ENCODE measurements at regions not wholly inside any gene's neighbourhood (a gene's known extent, or its start where the extent isn't known, plus 50 kb on each side); places are given as distances from the start of the nearest gene placed in this dataset.

DNA sequence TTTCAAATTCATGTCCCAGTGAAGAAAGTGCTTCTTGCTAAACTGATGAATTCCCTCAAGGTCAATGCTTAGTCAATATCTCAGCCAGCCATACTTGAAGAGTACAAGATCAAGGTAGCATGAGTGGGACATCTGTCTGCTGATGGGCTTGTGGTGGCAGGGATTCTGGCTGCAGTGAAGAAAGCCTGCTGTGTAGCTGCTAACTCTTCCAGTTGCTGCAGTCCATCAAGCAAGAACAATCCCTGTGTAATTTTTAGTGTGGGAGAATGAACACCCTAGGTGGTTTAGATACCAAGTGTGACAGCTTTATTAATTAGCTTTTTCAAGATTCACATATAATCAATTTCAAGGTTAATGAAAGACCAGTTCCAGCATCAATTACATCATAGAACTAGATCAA is 443.9 kb downstream of the TAF11L14 start:
- TF ChIP-seq STAT5B (CRISPR knock-in tag; IDR thresholded peaks at IDR 0.05) (no peak), TAF1 (IDR thresholded peaks at IDR 0.05; ENCODE audit: control insufficient read depth, extremely low read depth, insufficient read depth, low read length, severe bottlenecking) (no peak), CBX2 (IDR thresholded peaks at IDR 0.05; ENCODE audit: insufficient read depth, low read length, poor library complexity, severe bottlenecking) (no peak), BRF1 (IDR thresholded peaks at IDR 0.05; ENCODE audit: borderline replicate concordance, extremely low read depth, insufficient read length) (no peak), FOXK1 (CRISPR knock-in tag; IDR thresholded peaks at IDR 0.05; ENCODE audit: borderline replicate concordance) (no peak)
- TF ChIP-seq, protein P1, sequence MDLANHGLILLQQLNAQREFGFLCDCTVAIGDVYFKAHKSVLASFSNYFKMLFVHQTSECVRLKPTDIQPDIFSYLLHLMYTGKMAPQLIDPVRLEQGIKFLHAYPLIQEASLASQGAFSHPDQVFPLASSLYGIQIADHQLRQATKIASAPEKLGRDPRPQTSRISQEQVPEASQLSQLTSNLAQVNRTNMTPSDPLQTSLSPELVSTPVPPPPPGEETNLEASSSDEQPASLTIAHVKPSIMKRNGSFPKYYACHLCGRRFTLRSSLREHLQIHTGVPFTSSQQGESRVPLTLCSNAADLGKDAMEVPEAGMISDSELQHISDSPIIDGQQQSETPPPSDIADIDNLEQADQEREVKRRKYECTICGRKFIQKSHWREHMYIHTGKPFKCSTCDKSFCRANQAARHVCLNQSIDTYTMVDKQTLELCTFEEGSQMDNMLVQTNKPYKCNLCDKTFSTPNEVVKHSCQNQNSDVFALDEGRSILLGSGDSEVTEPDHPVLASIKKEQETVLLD (IDR thresholded peaks at IDR 0.05), result no peak
- TF ChIP-seq, protein P2, sequence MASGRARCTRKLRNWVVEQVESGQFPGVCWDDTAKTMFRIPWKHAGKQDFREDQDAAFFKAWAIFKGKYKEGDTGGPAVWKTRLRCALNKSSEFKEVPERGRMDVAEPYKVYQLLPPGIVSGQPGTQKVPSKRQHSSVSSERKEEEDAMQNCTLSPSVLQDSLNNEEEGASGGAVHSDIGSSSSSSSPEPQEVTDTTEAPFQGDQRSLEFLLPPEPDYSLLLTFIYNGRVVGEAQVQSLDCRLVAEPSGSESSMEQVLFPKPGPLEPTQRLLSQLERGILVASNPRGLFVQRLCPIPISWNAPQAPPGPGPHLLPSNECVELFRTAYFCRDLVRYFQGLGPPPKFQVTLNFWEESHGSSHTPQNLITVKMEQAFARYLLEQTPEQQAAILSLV (tag; IDR thresholded peaks at IDR 0.05), result no peak
